OCI-LY1 (cell line): ENCODE measurements at regions not wholly inside any gene's neighbourhood (a gene's known extent, or its start where the extent isn't known, plus 50 kb on each side); places are given as distances from the start of the nearest gene placed in this dataset.

ENCODE experiments used
- H2AFZ ChIP-seq: fragments of 200-600 bp; sonication (generic), shearing (Covaris generic); 2 replicates; pipeline ENCODE4 v1.6.0; 2014; ENCODE audit warnings: antibody characterized with exemption, mild to moderate bottlenecking, low read length
- H3F3A ChIP-seq: fragments of 200-600 bp; sonication (generic), shearing (Covaris generic); 2 replicates; pipeline ENCODE4 v1.6.0; 2014; ENCODE audit warnings: mild to moderate bottlenecking, antibody characterized with exemption, low read length, moderate library complexity; ENCODE audit not compliant: insufficient read depth
- H3K27ac ChIP-seq: fragments of 200-600 bp; sonication (generic); 2 replicates; pipeline ENCODE4 v1.5.1; 2014; ENCODE audit warnings: low read length, mixed run types, mild to moderate bottlenecking, low read depth; ENCODE audit not compliant: poor library complexity, severe bottlenecking
- H3K27me3 ChIP-seq: fragments of 200-600 bp; sonication (generic); 2 replicates; pipeline ENCODE4 v1.6.0; 2014; ENCODE audit warnings: antibody characterized with exemption, mild to moderate bottlenecking, low read length, moderate library complexity; ENCODE audit not compliant: insufficient read depth
- H3K36me3 ChIP-seq: fragments of 200-600 bp; sonication (generic); 2 replicates; pipeline ENCODE4 v1.6.1; 2014; ENCODE audit warnings: mild to moderate bottlenecking, antibody characterized with exemption, low read length, moderate library complexity, mixed read lengths; ENCODE audit not compliant: insufficient read depth
- H3K4me1 ChIP-seq: fragments of 200-600 bp; sonication (generic); 2 replicates; pipeline ENCODE4 v1.5.1; 2014; ENCODE audit warnings: mild to moderate bottlenecking, low read length, moderate library complexity; ENCODE audit not compliant: insufficient read depth, severe bottlenecking
- H3K4me2 ChIP-seq: fragments of 200-600 bp; sonication (generic), shearing (Covaris generic); 2 replicates; pipeline ENCODE4 v1.6.1; 2014; ENCODE audit warnings: low read length
- H3K4me3 ChIP-seq: fragments of 200-600 bp; sonication (generic); 2 replicates; pipeline ENCODE4 v1.5.1; 2014; ENCODE audit warnings: low read length, low read depth, mild to moderate bottlenecking, mixed read lengths; ENCODE audit not compliant: poor library complexity, severe bottlenecking
- H3K79me2 ChIP-seq: fragments of 200-600 bp; shearing (Covaris generic); 2 replicates; pipeline ENCODE4 v1.6.1; 2016; ENCODE audit warnings: mixed run types, low read length, mixed read lengths; ENCODE audit not compliant: insufficient read depth
- H3K9ac ChIP-seq: fragments of 200-600 bp; sonication (generic), shearing (Covaris generic); 2 replicates; pipeline ENCODE4 v1.6.1; 2014; ENCODE audit warnings: mild to moderate bottlenecking, low read length, mixed read lengths
- H3K9me2 ChIP-seq: fragments of 200-600 bp; sonication (generic), shearing (Covaris generic); 2 replicates; pipeline ENCODE4 v1.6.1; 2014; ENCODE audit warnings: low read depth, mild to moderate bottlenecking, low read length, mixed read lengths
- H3K9me3 ChIP-seq: fragments of 200-600 bp; shearing (Covaris generic); 2 replicates; pipeline ENCODE4 v1.6.1; 2014; ENCODE audit warnings: low read length, mixed read lengths
- H4K20me1 ChIP-seq: fragments of 200-600 bp; sonication (generic), shearing (Covaris generic); 2 replicates; pipeline ENCODE4 v1.6.0; 2016; ENCODE audit warnings: mild to moderate bottlenecking, low read length; ENCODE audit not compliant: insufficient read depth
- EZH2 ChIP-seq: fragments of 200-600 bp; sonication (generic), shearing (Covaris generic); IDR thresholded peaks from 2 replicates; pipeline ENCODE4 v1.8.0; 2017; ENCODE audit warnings: borderline replicate concordance, mixed run types, mild to moderate bottlenecking, antibody characterized with exemption, low read length, moderate library complexity, mixed read lengths
- TF ChIP-seq, protein P1 (sequence below): fragments of 200-600 bp; sonication (generic), shearing (Covaris generic); IDR thresholded peaks from 2 replicates; pipeline ENCODE4 v1.5.1; 2017; ENCODE audit warnings: mild to moderate bottlenecking, antibody characterized with exemption, low read length, moderate library complexity, mixed read lengths

DNA sequence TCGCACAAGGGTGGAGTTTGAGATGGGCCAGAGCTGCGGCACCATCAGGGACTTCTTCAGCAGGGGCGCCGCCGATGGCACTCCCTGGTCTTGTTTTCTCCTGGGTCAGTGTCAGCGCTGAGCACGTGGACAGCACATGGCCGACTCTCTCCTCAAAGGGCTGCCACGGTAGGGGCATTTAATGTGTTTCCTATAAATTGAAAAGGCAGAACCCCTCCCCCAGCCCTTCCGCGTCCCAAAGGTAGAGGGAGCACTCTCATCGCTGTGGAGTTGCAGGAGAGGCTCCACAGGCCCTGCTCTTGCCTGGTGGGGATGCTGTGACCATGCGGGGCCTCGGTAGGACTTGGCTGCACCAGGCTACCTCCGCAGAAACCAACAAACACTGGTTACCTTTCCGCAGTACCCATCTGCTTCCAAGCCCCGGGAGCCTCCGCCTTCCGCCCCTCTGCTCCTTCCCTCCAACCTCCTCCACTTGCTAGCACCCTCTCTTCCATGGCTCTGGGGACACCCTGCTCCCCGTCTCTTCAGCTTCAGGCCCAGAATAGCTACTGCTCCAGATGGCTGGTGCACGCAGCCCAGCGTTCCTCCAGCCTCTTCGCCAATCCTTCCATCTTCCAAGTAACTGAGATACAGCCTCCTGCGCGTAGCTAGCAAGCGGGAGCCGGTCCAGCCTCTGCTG, 166.3 kb upstream of the ADCY1 start:
- no peak overlapping the region for H3K27ac ChIP-seq
- no peaks in the 10 kb centered on the region for H3K27me3 ChIP-seq
- H3K4me1 ChIP-seq = no peaks in the 10 kb centered on the region
- no peak overlapping the region for H2AFZ ChIP-seq
- TF ChIP-seq, protein P1, sequence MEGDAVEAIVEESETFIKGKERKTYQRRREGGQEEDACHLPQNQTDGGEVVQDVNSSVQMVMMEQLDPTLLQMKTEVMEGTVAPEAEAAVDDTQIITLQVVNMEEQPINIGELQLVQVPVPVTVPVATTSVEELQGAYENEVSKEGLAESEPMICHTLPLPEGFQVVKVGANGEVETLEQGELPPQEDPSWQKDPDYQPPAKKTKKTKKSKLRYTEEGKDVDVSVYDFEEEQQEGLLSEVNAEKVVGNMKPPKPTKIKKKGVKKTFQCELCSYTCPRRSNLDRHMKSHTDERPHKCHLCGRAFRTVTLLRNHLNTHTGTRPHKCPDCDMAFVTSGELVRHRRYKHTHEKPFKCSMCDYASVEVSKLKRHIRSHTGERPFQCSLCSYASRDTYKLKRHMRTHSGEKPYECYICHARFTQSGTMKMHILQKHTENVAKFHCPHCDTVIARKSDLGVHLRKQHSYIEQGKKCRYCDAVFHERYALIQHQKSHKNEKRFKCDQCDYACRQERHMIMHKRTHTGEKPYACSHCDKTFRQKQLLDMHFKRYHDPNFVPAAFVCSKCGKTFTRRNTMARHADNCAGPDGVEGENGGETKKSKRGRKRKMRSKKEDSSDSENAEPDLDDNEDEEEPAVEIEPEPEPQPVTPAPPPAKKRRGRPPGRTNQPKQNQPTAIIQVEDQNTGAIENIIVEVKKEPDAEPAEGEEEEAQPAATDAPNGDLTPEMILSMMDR = no peak; the same call in 1 of the 2 replicates
- TF ChIP-seq EZH2 = no peak
- H3K36me3 ChIP-seq = no peaks in the 10 kb centered on the region
- H4K20me1 ChIP-seq = no peaks in the 10 kb centered on the region
- no peaks in the 10 kb centered on the region for H3K9me3 ChIP-seq
- no peak overlapping the region for H3K4me3 ChIP-seq
- no peaks in the 10 kb centered on the region for H3F3A ChIP-seq
- no peaks in the 10 kb centered on the region for H3K79me2 ChIP-seq
- H3K4me2 ChIP-seq = no peak overlapping the region
- no peaks in the 10 kb centered on the region for H3K9me2 ChIP-seq
- no peak overlapping the region for H3K9ac ChIP-seq

DNA sequence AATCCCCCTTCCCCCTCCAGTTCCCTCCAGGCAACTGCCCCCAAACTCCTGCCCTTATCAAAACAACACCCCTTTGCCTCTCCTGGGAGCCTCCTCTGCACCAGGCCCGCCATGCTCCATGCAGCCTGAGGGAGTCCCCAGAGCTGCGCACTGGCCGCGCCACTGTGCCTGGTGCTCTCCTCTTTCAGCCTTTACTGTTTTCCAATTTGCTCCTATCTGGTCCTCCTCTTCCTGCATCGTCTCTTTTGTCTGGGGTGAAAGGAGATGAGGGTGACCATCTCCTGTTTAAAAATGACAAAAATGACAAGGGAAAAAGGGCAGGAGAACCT, 165.8 kb upstream of the ADCY1 start:
- TF ChIP-seq EZH2 = no peak
- TF ChIP-seq, protein P1 = no peak
- Histone ChIP-seq H4K20me1 (no peaks in the 10 kb centered on the region), H3K36me3 (no peaks in the 10 kb centered on the region), H3K27me3 (no peaks in the 10 kb centered on the region), H3K27ac (no peak overlapping the region), H3K79me2 (no peaks in the 10 kb centered on the region), H3K4me3 (no peak overlapping the region), H2AFZ (no peak overlapping the region), H3K9me2 (no peaks in the 10 kb centered on the region), H3K4me1 (no peaks in the 10 kb centered on the region), H3K4me2 (no peak overlapping the region), H3F3A (no peaks in the 10 kb centered on the region), H3K9ac (no peak overlapping the region), H3K9me3 (no peaks in the 10 kb centered on the region)

DNA sequence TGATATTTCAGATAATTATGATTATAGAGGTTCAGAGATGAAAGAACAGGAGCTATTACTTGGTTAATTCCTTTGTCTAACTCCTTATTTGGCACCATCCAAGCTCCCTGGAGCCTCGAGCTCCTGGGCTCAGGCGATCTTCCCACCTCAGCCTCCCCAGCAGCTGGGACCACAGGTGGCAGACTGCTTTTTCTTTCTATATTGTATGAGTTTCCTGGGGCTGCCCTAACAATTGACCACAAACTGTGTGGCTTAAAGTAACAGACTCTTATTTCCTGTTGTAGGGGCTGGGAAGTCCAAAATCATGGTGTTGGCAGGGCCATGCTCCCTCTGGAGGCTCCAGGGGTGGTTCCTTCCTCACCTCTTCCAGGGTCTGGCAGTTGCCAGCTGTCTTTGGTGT, 163.3 kb upstream of the ADCY1 start:
- Histone ChIP-seq H3K27ac (no peak overlapping the region), H3K79me2 (no peaks in the 10 kb centered on the region), H3K27me3 (no peaks in the 10 kb centered on the region), H3F3A (no peaks in the 10 kb centered on the region), H2AFZ (no peak overlapping the region), H3K4me3 (no peak overlapping the region), H3K4me1 (no peaks in the 10 kb centered on the region), H3K9me2 (no peaks in the 10 kb centered on the region; the same call in 1 of the 2 replicates), H3K9me3 (no peaks in the 10 kb centered on the region), H3K9ac (no peak overlapping the region), H3K36me3 (no peaks in the 10 kb centered on the region), H3K4me2 (no peak overlapping the region), H4K20me1 (no peaks in the 10 kb centered on the region)
- TF ChIP-seq EZH2 = no peak
- TF ChIP-seq, protein P1 = no peak
